Activated CD4-positive, alpha-beta memory T cell treated with anti-CD3 and anti-CD28 coated beads, Interleukin-2, amount 10 ng/mL, durations not matched to agents 7 days and 5 days (primary cell): ENCODE measurements at regions not wholly inside any gene's neighbourhood (a gene's known extent, or its start where the extent isn't known, plus 50 kb on each side); places are given as distances from the start of the nearest gene placed in this dataset.

Experiments used
- CTCF ChIA-PET: fragments of 350-600 bp; sonication (Branson Sonifier 250); formaldehyde crosslinking; loops from one replicate; lab custom pipeline; 2021; ENCODE audit warnings: antibody characterized with exemption, inconsistent platforms; lab: Charles Lee
- POLR2A ChIA-PET: fragments of 350-600 bp; sonication (Branson Sonifier 250); formaldehyde crosslinking; loops from one replicate; lab custom pipeline; 2021; ENCODE audit warnings: antibody characterized with exemption; lab: Charles Lee
- DNase-seq: peaks from one replicate; pipeline ENCODE4 v3.0.0-alpha.2; 2020
- H3K27ac Mint-ChIP-seq: one replicate; pipeline ENCODE4 v1.8.0; 2021; ENCODE audit warnings: mild to moderate bottlenecking, mixed read lengths
- H3K27me3 Mint-ChIP-seq: one replicate; pipeline ENCODE4 v1.8.0; 2021; ENCODE audit warnings: mixed read lengths
- H3K36me3 Mint-ChIP-seq: one replicate; pipeline ENCODE4 v1.8.0; 2021; ENCODE audit warnings: low read depth, mixed read lengths
- H3K4me1 Mint-ChIP-seq: one replicate; pipeline ENCODE4 v1.8.0; 2021; ENCODE audit warnings: mixed read lengths
- H3K4me3 Mint-ChIP-seq: one replicate; pipeline ENCODE4 v1.8.0; 2021; ENCODE audit warnings: mild to moderate bottlenecking, mixed read lengths
- H3K9me3 Mint-ChIP-seq: one replicate; pipeline ENCODE4 v1.8.0; 2021; ENCODE audit warnings: mixed read lengths

- H3K27ac Mint-ChIP-seq: no peak overlapping the region
- no peak overlapping the region for H3K4me3 Mint-ChIP-seq
- ChIA-PET CTCF (no interaction called here), POLR2A (no interaction called here)
- no peaks in the 10 kb centered on the region for H3K36me3 Mint-ChIP-seq
- no peaks in the 10 kb centered on the region for H3K9me3 Mint-ChIP-seq
- DNase-seq: no peak
- H3K27me3 Mint-ChIP-seq: no peaks in the 10 kb centered on the region
- H3K4me1 Mint-ChIP-seq: no peaks in the 10 kb centered on the region
These were observed 161.3 kb upstream of the RIMS1 start for GRCh38 chr6:71725126-71725470.

- CTCF ChIA-PET: no interaction called here
- no peaks in the 10 kb centered on the region for H3K27me3 Mint-ChIP-seq
- no peaks in the 10 kb centered on the region for H3K9me3 Mint-ChIP-seq
- H3K27ac Mint-ChIP-seq: no peak overlapping the region
- H3K36me3 Mint-ChIP-seq: no peaks in the 10 kb centered on the region
- no peak overlapping the region for H3K4me3 Mint-ChIP-seq
- DNase-seq: no peak
- POLR2A ChIA-PET: no interaction called here
- no peaks in the 10 kb centered on the region for H3K4me1 Mint-ChIP-seq
These were observed 160.2 kb upstream of the RIMS1 start for GRCh38 chr6:71726121-71726520.

GRCh38 chr6:71727632-71728294 is 158.6 kb upstream of the RIMS1 start:
- Mint-ChIP-seq H3K9me3 (no peaks in the 10 kb centered on the region), H3K4me3 (no peak overlapping the region), H3K27me3 (no peaks in the 10 kb centered on the region), H3K36me3 (no peaks in the 10 kb centered on the region), H3K4me1 (no peaks in the 10 kb centered on the region), H3K27ac (no peak overlapping the region)
- ChIA-PET CTCF (no interaction called here), POLR2A (no interaction called here)
- no peak for DNase-seq

GRCh38 chr6:71730284-71730683 is 156.1 kb upstream of the RIMS1 start:
- H3K4me3 Mint-ChIP-seq: no peak overlapping the region
- no peaks in the 10 kb centered on the region for H3K4me1 Mint-ChIP-seq
- no peak for DNase-seq
- no peak overlapping the region for H3K27ac Mint-ChIP-seq
- H3K27me3 Mint-ChIP-seq: no peaks in the 10 kb centered on the region
- no peaks in the 10 kb centered on the region for H3K36me3 Mint-ChIP-seq
- POLR2A ChIA-PET: no interaction called here
- no peaks in the 10 kb centered on the region for H3K9me3 Mint-ChIP-seq
- CTCF ChIA-PET: no interaction called here

- DNase-seq: no peak
- H3K27ac Mint-ChIP-seq: no peak overlapping the region
- no peaks in the 10 kb centered on the region for H3K27me3 Mint-ChIP-seq
- CTCF ChIA-PET: no interaction called here
- H3K9me3 Mint-ChIP-seq: no peaks in the 10 kb centered on the region
- POLR2A ChIA-PET: no interaction called here
- no peaks in the 10 kb centered on the region for H3K4me1 Mint-ChIP-seq
- no peaks in the 10 kb centered on the region for H3K36me3 Mint-ChIP-seq
- H3K4me3 Mint-ChIP-seq: no peak overlapping the region
These were observed 152.1 kb upstream of the RIMS1 start for GRCh38 chr6:71733970-71734899.

GRCh38 chr6:71737953-71738352 is 148.4 kb upstream of the RIMS1 start:
- POLR2A ChIA-PET: no interaction called here
- CTCF ChIA-PET: no interaction called here
- H3K4me1 Mint-ChIP-seq: no peaks in the 10 kb centered on the region
- no peaks in the 10 kb centered on the region for H3K27me3 Mint-ChIP-seq
- no peaks in the 10 kb centered on the region for H3K36me3 Mint-ChIP-seq
- H3K9me3 Mint-ChIP-seq: no peaks in the 10 kb centered on the region
- no peak for DNase-seq
- H3K27ac Mint-ChIP-seq: no peak overlapping the region
- H3K4me3 Mint-ChIP-seq: no peak overlapping the region

GRCh38 chr6:71745525-71745924 is 140.8 kb upstream of the RIMS1 start:
- no peak for DNase-seq
- Mint-ChIP-seq H3K36me3 (no peaks in the 10 kb centered on the region), H3K4me3 (no peak overlapping the region), H3K27ac (no peak overlapping the region), H3K27me3 (no peaks in the 10 kb centered on the region), H3K4me1 (no peaks in the 10 kb centered on the region), H3K9me3 (no peaks in the 10 kb centered on the region)
- ChIA-PET CTCF (no interaction called here), POLR2A (no interaction called here)

- Mint-ChIP-seq H3K27ac (no peak overlapping the region), H3K4me3 (no peak overlapping the region), H3K36me3 (no peaks in the 10 kb centered on the region), H3K9me3 (no peaks in the 10 kb centered on the region), H3K4me1 (no peaks in the 10 kb centered on the region), H3K27me3 (no peaks in the 10 kb centered on the region)
- CTCF ChIA-PET: no interaction called here
- no peak for DNase-seq
- POLR2A ChIA-PET: no interaction called here
These were observed 120.1 kb upstream of the RIMS1 start for GRCh38 chr6:71766146-71766760.

- DNase-seq: no peak
- H3K27me3 Mint-ChIP-seq: no peaks in the 10 kb centered on the region
- no peak overlapping the region for H3K27ac Mint-ChIP-seq
- H3K9me3 Mint-ChIP-seq: no peaks in the 10 kb centered on the region
- no peaks in the 10 kb centered on the region for H3K4me1 Mint-ChIP-seq
- no peak overlapping the region for H3K4me3 Mint-ChIP-seq
- ChIA-PET CTCF (no interaction called here), POLR2A (no interaction called here)
- no peaks in the 10 kb centered on the region for H3K36me3 Mint-ChIP-seq
These were observed 119.6 kb upstream of the RIMS1 start for GRCh38 chr6:71766796-71767195.

- CTCF ChIA-PET: no interaction called here
- Mint-ChIP-seq H3K36me3 (no peaks in the 10 kb centered on the region), H3K27ac (no peak overlapping the region), H3K27me3 (no peaks in the 10 kb centered on the region), H3K4me3 (no peak overlapping the region), H3K9me3 (peaks cover 4% of the 10 kb centered on the region), H3K4me1 (no peaks in the 10 kb centered on the region)
- no peak for DNase-seq
- POLR2A ChIA-PET: no interaction called here
These were observed 118.0 kb upstream of the RIMS1 start for GRCh38 chr6:71768356-71768755.

GRCh38 chr6:71808865-71809264 is 77.5 kb upstream of the RIMS1 start:
- ChIA-PET CTCF (no interaction called here), POLR2A (no interaction called here)
- no peaks in the 10 kb centered on the region for H3K4me1 Mint-ChIP-seq
- H3K9me3 Mint-ChIP-seq: peaks cover 16% of the 10 kb centered on the region
- H3K4me3 Mint-ChIP-seq: no peak overlapping the region
- H3K36me3 Mint-ChIP-seq: no peaks in the 10 kb centered on the region
- DNase-seq: no peak
- no peak overlapping the region for H3K27ac Mint-ChIP-seq
- H3K27me3 Mint-ChIP-seq: no peaks in the 10 kb centered on the region

GRCh38 chr6:71810880-71811279 is 75.5 kb upstream of the RIMS1 start:
- POLR2A ChIA-PET: no interaction called here
- no peaks in the 10 kb centered on the region for H3K36me3 Mint-ChIP-seq

GRCh38 chr6:71822625-71823024 is 63.7 kb upstream of the RIMS1 start:
- Mint-ChIP-seq H3K36me3 (no peaks in the 10 kb centered on the region), H3K27ac (no peak overlapping the region), H3K27me3 (no peaks in the 10 kb centered on the region), H3K4me1 (no peaks in the 10 kb centered on the region), H3K4me3 (no peak overlapping the region), H3K9me3 (no peaks in the 10 kb centered on the region)
- CTCF ChIA-PET: no interaction called here
- DNase-seq: no peak
- POLR2A ChIA-PET: no interaction called here

More at GRCh38 chr6:71810880-71811279, 75.5 kb upstream of the RIMS1 start:
- Mint-ChIP-seq H3K4me3 (no peak overlapping the region), H3K4me1 (no peaks in the 10 kb centered on the region), H3K27ac (no peak overlapping the region), H3K9me3 (peaks cover 16% of the 10 kb centered on the region), H3K27me3 (no peaks in the 10 kb centered on the region)
- CTCF ChIA-PET: no interaction called here
- no peak for DNase-seq
